Myocyte (in vitro differentiated cells): ENCODE measurements at regions not wholly inside any gene's neighbourhood (a gene's known extent, or its start where the extent isn't known, plus 50 kb on each side); places are given as distances from the start of the nearest gene placed in this dataset.
A peak's percentile ranks its signal among the peaks of the same experiment; 100 is the strongest.
"Not testable (repeated sequence)": the region's sequence is repeated elsewhere in the genome, so short reads cannot be mapped to it uniquely, and the experiment has no call there.

ENCODE experiments used
- DNase-seq: peaks from one replicate; pipeline ENCODE4 v3.0.0-alpha.2; 2012; ENCODE audit warnings: low read depth

DNA sequence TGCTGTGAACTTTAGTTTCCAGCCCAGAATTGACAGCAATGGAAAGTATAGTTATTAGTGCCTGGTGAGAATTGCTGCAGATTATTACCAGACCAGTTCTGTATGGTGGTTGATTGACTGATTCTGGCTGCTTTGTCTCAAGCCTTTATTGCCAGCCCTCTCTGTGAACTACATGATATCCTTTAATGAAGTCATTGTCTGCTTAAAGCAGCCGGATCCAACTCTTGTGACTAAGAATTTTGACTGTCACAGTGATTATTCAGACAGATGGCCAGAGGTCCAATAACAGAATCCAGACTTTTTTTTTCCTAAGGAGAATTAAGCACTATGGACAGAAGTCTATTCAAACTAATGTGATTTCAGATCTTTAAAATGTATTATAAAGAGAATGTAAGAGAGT, 1548.6 kb upstream of the B3GALT2 start:
- DNase-seq, result peak; percentile 26

DNA sequence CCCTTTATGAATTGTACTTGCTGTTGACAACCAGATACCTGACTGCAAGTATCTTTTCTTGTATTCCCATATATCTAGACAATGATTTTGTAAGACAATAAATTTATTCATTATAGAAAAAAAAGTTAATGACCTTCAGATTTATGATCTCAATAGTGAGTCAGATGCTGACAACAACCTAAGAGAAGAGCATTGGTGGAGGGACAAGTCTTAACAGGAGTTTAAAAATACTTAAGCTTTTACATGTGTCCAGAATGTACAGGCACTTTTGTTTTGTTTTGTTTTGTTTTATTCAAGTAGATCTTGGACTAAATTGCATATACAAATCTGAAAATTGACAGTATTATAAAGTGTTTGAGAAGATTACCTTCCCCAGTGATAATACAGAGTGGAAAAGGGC, 1544.6 kb upstream of the B3GALT2 start:
- DNase-seq, result no peak

DNA sequence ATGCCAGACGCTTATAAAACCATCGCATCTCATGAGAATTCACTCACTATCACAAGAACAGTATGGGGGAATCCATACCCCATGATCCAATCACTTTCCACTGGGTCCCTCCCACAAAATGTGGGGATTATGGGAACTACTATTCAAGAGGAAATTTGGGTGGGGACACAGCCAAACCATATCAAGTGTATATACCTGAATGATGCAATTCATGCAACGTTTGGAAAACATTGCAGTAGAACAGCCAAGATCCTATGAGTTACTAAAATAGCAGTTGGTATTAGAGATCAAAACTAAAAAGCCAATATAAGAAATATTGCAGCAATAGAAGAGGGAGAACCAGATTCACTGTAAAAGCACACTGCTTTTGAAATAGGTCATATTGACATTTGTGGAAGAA, 1543.9 kb upstream of the B3GALT2 start:
- DNase-seq, result no peak

DNA sequence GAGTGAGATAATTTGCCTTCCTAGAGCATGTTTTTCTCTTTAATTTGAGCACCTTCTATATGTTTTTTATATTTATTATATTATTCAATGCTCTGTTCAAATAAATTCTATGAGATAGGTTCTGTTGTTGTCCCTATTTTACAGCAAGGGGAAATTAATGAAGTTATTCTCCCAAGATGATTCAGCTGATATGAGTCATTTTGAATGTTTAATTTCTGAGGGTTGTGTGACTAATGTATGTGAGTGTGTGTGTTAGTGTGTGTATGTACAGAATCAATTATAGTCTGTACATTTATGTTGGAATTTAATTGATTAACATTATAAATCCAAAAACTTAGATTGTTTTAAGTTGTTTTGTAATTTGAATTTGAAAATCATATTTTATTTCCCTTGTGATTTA, 1536.7 kb upstream of the B3GALT2 start:
- no peak for DNase-seq

DNA sequence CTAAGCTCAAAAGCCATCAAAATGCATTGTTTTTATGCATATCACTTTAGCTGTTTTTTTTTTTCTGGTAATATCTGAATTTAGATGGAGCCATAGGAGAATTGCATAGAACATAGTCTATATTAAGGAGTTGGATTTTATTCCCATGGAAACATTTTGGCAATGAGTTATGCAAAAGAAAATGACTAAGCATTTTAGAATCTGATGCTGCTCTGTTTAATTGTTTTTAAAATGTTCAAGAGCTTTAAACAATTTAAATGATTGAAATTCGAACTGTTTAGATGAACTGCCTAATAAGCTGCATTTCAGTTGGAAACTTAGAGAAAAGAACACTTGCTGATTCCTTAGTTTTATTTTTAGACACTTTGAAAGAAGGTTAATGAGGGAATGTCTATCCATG, 1531.5 kb upstream of the B3GALT2 start:
- no peak for DNase-seq

DNA sequence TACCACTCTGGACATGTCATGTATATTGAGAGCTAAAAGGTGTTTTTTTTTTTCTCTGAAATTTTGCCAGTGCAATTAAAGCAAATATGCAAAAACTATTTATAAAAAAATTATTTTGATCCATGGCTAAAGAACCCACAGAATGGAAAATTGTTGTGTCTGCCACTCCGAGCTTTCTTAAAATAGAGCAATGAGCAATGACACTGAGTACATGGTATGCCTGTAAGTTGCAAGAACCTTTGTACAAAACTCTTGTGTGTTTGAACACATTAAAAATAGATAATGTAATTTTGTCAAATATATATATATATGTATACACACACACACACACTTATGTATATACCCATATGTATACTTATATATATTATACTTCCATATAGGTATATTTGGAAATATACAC, 1530.9 kb upstream of the B3GALT2 start:
- DNase-seq, result peak; percentile 11

DNA sequence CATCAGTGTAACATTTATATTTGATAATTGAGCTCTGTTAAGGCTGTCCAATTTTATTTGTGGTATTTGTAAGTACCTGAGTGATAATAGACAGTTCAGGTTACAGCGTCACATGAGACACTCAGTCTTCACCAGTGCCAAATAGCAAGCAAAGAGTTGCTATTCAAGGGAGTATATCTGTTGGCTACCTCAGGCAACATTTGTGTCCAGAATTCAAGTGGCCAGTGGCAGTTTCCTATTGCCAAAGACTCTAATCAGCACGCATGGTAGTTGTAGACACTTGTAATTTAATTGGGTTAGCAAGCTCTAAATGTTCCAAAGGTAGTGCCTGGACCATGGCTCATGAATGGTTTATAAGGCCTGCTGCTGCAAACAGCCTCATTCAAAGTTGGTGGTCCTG, 1524.3 kb upstream of the B3GALT2 start:
- DNase-seq, result no peak

DNA sequence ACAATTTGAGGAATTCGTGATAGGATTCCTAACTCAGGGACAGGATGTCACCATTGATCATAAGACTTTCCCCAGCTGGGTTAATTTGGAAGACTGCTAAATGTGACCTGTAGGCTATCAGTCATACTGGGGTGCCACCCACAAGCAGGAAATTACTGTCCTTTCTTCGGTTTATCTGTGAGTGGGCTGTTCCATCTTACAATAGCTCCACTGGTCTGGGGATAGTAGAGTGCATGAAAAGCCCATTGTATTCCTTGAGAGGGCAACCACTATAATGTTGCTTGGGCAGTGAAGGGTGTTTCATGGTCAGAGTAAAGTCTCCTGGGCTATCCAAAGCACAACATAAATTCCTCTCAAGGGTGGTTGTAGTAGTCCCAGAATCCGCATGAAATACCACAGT, 1523.0 kb upstream of the B3GALT2 start:
- no peak for DNase-seq

DNA sequence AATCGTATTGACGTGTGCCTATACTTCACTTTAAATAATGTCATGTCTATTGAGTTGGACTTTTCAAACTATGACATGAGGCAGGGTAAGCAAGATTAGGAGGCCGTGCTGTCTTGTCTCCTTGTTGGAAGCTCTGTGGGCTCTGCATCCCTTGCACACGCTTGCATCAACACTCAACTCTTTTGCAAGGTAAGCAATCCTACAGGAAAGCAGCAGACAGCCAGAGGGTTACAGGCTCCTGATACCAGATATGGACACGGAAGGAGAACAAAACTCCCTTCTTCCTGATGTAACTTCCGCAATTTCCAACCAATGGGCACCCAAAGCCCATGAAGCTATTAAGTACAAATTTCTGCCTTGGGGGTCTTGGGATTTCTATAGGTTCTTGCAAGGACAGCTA, 1520.7 kb upstream of the B3GALT2 start:
- no peak for DNase-seq

DNA sequence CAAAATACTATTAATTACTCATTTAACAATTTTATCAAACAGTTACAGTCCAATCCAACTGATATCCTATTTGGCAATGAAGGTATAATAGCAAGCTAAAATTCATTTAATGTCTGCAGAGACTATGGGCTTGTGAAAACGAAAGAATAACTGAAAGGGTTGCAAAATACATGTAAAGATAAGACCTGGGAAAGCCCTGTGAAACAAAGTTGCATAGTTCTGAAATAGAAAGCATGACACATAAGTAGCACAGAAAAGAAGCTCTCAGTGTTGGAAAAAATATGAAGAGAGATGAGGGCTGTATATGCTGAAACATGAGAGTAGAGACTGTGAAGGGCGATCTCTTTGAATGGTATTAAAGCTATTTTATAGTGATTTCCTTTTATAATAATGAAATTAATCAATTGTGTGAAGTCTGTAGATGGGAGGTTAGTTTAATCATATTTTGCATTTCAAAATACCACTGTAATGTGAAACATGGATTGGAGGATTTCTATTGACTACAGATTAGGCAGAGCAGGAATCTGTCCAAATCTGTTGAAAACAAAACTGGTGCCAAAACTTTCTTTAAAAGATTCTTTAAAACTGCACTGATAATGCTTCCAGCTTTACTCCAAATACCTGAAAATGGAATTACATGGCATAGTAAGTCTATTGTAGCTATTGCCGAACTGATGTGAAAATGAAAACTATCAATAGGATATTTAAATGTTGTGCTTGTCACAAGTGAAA, 1518.9 kb upstream of the B3GALT2 start:
- DNase-seq, result no peak

DNA sequence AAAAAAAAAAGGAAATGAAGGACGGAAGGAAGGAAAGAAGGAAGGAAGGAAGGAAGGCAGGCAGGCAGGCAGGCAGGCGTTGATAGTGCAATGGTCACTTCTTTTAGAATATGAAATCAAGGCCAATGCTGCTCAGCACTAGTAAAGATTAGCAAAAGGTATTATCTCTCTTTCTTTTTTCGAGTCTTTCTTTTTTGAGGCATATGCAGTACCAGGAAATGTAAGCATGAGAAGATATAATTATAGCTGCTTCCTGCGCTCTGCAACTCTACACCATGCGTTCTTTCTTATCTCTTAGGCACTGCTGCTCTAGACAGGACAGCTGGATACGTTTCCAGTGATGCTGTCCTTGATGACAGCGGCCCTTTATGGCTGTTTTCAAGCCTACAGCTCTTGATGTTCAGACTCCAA, 1512.5 kb upstream of the B3GALT2 start:
- DNase-seq, result no peak

DNA sequence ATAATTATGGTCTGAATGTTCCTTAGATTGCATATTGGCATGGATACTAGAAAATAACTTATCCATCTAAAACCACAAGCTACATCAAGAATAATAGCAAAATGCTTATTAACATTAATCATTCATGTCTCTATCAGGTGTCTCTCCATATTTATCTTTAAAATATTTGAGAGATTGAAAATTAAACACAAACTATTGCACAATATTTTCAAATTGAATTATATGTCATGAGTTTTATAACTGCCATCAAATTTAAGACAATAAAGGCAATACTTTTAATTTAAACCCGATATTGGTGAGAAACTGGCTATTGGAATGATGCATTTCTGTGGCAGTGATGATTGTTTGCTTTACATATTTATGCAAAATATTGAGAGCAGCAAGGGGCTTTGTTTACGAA, 1506.8 kb upstream of the B3GALT2 start:
- DNase-seq, result no peak

DNA sequence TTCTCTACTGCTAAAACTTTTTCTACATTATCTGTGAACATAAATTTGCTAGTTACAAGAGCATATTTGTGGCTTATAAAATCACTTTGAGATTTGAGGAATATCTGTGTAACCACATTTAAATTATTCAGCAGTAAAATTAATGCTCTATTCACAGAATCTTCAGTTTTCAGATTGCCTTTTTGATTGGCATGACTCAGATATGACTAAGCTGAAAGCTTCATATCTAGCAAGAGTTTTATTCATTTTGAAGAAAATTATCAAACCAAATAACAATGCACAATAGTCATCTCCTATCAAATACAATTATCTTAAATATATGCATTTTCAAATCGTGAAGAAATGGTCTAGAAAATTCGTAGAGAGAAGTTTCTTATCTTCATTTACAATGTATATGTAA, 1498.2 kb upstream of the B3GALT2 start:
- no peak for DNase-seq

DNA sequence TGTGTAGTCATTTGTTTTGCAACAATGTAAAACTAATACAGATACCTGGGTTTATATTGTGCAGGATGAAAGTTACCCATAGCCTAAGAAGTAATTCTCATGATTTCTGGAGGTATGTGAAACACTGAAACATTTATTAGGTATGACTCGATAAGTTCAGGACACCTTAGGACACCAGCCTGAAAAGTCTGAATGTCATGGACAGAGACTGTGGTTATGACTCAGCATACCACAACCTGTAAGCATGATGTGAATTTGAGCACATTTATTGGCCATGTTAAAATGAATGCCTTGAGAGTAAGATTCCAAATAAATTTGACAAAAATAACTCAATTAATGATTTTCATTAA, 1471.7 kb upstream of the B3GALT2 start:
- peak; percentile 28 for DNase-seq

DNA sequence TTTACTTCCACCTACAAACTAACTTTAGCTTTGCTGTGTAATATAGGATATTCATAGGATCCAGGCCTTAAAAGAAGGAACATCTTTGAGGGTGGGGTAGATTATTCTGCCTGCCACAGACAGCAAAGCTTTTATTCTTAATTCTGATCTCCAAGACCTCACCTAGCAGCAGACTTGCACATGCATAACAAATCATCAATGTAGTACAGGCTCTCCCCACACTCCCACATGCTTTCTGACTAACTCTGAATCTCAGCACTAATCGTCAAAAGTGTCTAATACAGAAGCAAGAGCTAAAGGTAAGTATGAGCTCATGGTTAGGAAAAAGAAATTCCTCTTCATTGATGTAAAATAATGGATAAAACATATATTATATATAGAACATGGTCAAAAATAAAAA, 1468.5 kb upstream of the B3GALT2 start:
- DNase-seq, result no peak

DNA sequence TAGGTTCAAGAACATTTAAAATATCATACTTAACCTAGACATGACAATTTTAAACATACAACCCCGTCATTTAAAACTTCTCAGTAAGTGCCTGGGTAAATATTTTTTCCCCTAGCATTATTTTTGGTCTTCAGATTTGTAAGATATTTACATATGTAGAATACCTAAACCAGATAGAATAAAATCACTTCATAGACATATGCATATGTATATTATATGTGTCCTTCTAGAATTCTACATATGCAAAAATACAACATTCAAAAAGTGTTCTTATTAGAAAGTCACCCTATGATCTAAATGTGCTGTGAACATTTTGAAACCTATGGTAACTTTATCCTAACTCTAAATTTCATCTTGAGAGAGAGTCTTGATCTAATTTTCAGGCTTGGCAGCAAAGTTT, 1467.0 kb upstream of the B3GALT2 start:
- no peak for DNase-seq

DNA sequence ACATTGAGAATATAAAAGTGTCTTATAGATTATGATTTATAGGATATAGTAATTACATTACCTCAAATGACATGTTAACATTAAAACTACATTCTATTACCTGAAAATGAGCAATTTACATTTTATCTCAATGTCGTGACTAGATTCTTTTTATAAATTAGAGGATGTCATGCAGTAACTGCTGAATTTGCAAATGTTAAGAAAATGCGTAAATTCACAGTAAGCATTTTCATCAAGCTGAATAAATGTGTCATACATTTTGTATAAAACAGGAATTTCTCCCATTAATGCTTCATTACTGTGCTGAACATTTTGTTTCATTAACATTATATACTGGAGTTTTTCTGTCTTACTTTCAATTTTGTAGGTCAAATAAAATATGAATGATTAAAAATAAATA, 1460.7 kb upstream of the B3GALT2 start:
- DNase-seq, result no peak

DNA sequence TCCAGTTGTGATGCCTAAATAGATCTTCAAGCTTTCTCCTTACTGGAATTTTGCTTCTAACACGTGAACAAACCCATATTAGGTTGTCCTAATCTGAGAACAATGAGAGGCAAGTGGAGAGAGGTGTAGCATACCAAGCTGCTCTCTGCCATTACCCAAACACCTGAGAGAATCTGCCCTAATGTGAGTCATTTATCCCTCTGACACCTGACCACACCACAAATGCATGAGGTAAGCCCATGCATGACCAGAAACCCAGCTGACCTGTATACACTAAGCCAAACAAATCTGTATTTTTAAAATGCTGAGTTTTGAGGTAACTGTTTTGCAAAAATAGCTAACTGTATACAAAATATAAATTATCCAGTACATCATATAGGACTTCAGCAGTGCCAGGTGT, 1458.1 kb upstream of the B3GALT2 start:
- no peak for DNase-seq

DNA sequence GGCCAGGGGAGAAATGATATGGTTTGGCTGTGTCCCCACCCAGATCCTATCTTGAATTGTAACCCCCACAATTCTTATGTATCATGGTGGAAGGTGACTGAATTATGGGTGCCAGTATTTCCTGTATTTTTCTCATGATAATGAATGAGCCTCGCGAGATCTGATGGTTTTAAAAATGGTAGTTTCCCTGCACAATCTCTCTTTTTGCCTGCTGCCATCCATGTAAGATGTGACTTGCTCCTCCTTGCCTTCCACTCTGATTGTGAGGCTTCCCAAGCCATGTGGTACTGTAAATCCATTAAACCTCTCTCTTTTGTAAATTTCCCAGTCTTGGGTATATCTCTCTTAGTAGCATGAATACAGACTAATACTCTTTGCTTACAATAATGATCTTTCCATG, 1453.9 kb upstream of the B3GALT2 start:
- no peak for DNase-seq

DNA sequence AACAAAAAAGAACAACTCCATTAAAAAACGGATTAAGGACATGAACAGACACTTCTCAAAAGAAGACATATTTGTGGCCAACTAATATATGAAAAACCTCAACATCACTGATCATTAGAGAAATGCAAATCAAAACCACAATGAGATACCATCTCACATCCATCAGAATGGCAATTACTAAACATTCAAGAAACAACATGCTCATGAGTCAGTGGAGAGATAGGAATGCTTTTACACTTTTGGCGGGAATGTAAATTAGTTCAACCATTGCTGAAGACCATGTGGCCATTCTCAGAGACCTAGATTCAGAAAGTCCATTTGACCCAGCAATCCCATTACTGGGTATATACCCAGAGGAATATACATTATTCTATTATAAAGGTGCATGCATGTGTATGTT, 1442.6 kb upstream of the B3GALT2 start:
- DNase-seq, result no peak

DNA sequence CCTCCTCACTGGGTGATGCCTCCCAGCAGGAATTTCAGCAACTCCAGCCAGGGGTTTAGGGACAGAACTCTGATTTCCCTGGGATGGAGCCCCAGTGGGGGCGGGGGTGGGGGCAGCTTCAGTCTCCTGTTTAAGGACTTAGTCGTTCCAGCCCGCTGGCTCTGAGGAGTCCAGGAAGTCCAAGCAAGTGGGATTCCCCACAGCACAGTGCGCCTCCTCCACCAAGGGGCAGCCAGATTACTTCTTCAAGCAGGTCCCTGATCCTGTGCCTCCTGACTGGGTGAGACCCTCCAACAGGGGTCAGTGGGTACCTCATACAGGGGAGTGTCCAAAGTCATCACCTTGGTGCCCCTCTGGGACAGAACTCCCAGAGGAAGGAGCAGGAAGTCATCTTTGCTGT, 1438.4 kb upstream of the B3GALT2 start:
- DNase-seq, result no peak

DNA sequence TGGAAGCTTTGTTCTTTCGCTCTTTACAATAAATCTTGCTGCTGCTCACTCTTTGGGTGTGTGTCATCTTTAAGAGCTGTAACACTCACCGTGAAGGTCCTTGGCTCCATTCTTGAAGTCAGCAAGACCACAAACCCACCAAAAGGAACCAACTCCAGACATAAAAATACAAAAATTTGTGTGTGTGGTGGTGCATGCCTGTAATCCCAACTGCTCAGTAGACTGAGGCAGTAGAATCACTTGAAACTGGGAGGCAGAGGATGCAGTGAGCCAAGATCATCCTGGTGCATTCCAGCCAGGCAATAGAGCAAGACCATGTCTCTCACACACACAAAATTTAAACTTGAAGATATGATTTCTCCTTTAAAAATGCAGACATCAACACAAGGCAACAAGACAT, 1431.7 kb upstream of the B3GALT2 start:
- DNase-seq, result no peak

DNA sequence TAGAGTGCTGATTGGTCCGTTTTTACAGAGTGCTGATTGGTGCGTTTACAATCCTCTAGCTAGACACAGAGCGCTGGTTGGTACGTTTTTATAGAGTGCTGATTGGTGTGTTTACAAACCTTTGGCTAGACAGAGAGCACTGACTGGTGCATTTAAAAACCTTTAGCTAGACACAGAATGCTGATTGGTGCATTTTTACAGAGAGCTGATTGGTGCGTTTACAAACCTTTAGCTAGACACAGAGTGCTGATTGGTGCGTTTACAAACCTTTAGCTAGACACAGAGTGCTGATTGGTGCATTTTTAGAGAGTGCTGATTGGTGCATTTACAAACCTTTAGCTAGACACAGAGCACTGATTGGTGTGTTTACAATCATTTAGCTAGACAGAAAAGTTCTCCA, 1430.9 kb upstream of the B3GALT2 start:
- DNase-seq, result not testable (repeated sequence)

DNA sequence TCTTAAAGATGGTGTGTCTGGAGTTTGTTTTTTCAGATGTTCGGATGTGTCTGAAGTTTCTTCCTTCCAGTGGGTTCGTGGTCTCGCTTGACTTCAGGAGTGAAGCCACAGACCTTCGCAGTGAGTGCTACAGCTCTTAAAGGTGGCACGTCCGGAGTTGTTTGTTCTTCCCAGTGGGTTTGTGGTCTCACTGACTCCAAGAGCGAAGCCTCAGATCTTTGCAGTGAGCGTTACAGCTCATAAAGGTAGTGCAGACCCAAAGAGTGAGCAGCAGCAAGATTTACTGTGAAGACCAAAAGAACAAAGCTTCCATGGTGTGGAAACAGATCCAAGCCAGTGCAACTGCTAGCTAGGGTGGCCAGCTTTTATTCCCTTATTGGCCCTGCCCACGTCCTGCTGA, 1430.4 kb upstream of the B3GALT2 start:
- DNase-seq, result no peak
